ENCODE measurements at regions not wholly inside any gene's neighbourhood (a gene's known extent, or its start where the extent isn't known, plus 50 kb on each side); places are given as distances from the start of the nearest gene placed in this dataset.
"Not testable (repeated sequence)": the region's sequence is repeated elsewhere in the genome, so short reads cannot be mapped to it uniquely, and the experiment has no call there.

- TF ChIP-seq EZH2 (IDR thresholded peaks at IDR 0.05; ENCODE audit: low read depth, low read length, severe bottlenecking); CTCF (IDR thresholded peaks at IDR 0.05; ENCODE audit: control extremely low read depth in 1 of 3, insufficient read depth in 1 of 3, low read depth in 1 of 3, low read length in 3 of 3); NRF1 (IDR thresholded peaks at IDR 0.05; ENCODE audit: low read depth, low read length); POLR2A (IDR thresholded peaks at IDR 0.05; ENCODE audit: control extremely low read depth in 1 of 2, low read depth in 2 of 2, low read length in 2 of 2); HDAC2 (IDR thresholded peaks at IDR 0.05; ENCODE audit: borderline replicate concordance in 1 of 2, low read depth in 2 of 2, low read length in 2 of 2); JUN (IDR thresholded peaks at IDR 0.05; ENCODE audit: low read depth, low read length); USF2 (IDR thresholded peaks at IDR 0.05; ENCODE audit: low read length); SIX5 (IDR thresholded peaks at IDR 0.05; ENCODE audit: low read depth, low read length); MAFK (IDR thresholded peaks at IDR 0.05; ENCODE audit: low read depth, low read length); POLR2AphosphoS5 (IDR thresholded peaks at IDR 0.05; ENCODE audit: low read depth, low read length); SUZ12 (IDR thresholded peaks at IDR 0.05; ENCODE audit: low read length); HDAC6 (IDR thresholded peaks at IDR 0.05; ENCODE audit: low read depth, low read length); ATF2 (IDR thresholded peaks at IDR 0.05; ENCODE audit: low read length): not testable (repeated sequence)
Measured at GRCh38 chr14:105859073-105859716, 332.8 kb downstream of the TMEM121 start.

All from H1 (cell line).